ENCODE measurements at regions not wholly inside any gene's neighbourhood (a gene's known extent, or its start where the extent isn't known, plus 50 kb on each side); places are given as distances from the start of the nearest gene placed in this dataset.

DNA sequence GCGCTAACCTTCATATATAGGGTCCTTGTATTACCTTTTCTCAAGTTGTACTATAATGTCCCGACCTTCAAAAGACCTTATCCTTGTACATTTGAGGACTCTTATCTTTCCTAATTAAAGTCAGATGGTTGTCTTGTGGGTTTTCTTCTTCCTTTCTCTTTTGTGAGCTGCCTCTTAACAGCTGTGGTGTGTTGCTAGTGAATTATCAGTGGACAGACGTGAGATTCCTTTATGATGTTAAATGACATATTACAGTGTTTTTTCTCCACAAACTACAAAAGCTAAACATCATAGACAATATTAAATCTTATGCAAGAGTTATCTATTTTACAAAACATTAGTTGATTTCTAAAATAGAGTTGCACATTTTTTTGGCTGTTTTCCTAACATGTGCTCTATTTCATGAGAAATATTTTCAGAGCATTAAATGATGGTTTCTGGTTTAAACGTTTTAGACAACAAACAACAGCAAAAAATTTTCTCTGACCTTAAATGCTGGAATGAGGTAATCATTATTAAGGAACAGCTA, 272.2 kb upstream of the NPVF start:
- Mint-ChIP-seq H3K9me3 (no peaks in the 10 kb centered on the region), H3K4me3 (no peak overlapping the region), H3K27ac (no peak overlapping the region), H3K4me1 (ENCODE audit: unreplicated experiment) (peaks cover 10% of the 10 kb centered on the region), H3K36me3 (no peaks in the 10 kb centered on the region), H3K27me3 (peaks cover 8% of the 10 kb centered on the region)
- no peak for DNase-seq (ENCODE audit: extremely low spot score, unreplicated experiment)
- TF ChIP-seq CTCF (conservative IDR thresholded peaks at IDR 0.05): no peak

DNA sequence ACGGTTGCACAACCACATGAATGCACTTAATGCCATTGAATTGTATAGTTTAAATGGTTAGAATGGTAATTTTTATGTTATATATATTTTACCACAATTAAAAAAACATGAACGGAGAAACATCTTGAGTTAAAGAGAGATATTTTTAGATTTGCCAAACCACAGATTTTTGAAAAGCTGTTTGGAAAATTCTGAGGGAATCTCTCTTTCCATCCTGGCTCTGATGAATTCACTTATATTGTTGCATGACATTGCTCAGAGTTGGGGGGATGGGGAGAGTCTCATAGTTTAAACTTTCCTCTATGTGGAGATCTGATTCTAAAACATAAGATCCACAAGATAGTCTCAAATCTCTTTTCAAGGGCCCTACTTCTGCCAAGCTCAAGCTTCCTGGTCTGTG, 275.0 kb upstream of the NPVF start:
- H3K4me3 Mint-ChIP-seq: no peak overlapping the region
- H3K27ac Mint-ChIP-seq: no peak overlapping the region
- DNase-seq (ENCODE audit: extremely low spot score, unreplicated experiment): no peak
- no peaks in the 10 kb centered on the region for H3K36me3 Mint-ChIP-seq
- TF ChIP-seq CTCF (conservative IDR thresholded peaks at IDR 0.05): no peak
- peaks cover 8% of the 10 kb centered on the region for H3K27me3 Mint-ChIP-seq
- no peaks in the 10 kb centered on the region for H3K9me3 Mint-ChIP-seq
- no peaks in the 10 kb centered on the region for H3K4me1 Mint-ChIP-seq (ENCODE audit: unreplicated experiment)

DNA sequence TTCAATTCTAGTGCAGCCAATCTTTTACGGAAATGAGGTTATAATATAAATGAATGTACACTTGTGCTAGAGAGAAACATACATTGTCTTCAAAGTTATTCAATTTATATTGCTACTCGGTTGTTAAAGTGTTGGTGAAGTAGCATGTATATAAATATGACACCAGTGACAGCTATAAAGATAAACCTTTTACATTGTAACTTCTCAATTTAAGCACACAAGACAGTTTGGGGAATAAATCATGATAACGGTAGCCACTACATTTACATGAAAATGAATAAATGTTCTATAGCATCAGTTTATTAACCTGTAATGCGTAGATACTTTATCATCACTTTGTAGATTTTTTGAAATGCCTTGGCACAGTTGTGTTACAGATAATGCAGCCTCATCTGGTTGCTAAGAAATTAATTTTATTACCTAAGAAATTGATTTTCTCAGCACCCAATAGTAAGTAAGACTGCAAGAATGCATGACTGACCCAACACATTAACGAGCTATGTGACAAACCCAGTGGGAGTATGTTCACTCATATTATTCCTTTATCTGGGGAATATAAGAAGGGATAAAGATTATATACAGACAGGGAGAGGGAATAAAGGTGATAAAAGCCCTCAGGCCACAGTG, 283.9 kb upstream of the NPVF start:
- TF ChIP-seq CTCF (conservative IDR thresholded peaks at IDR 0.05): no peak
- H3K27ac Mint-ChIP-seq: no peak overlapping the region

GRCh38 chr7:25515633-25516275, 287.5 kb upstream of the NPVF start:
- no peak overlapping the region for H3K27ac Mint-ChIP-seq
- no peak for TF ChIP-seq CTCF (conservative IDR thresholded peaks at IDR 0.05)
- no peak for DNase-seq (ENCODE audit: extremely low spot score, unreplicated experiment)
- H3K9me3 Mint-ChIP-seq: peaks cover 4% of the 10 kb centered on the region
- peaks cover 4% of the 10 kb centered on the region for H3K4me1 Mint-ChIP-seq (ENCODE audit: unreplicated experiment)
- no peak overlapping the region for H3K4me3 Mint-ChIP-seq
- no peaks in the 10 kb centered on the region for H3K27me3 Mint-ChIP-seq
- H3K36me3 Mint-ChIP-seq: no peaks in the 10 kb centered on the region

More for the DNA sequence above, 283.9 kb upstream of the NPVF start:
- DNase-seq (ENCODE audit: extremely low spot score, unreplicated experiment): no peak
- H3K4me3 Mint-ChIP-seq: no peak overlapping the region
- peaks cover 4% of the 10 kb centered on the region for H3K9me3 Mint-ChIP-seq
- no peaks in the 10 kb centered on the region for H3K36me3 Mint-ChIP-seq
- no peaks in the 10 kb centered on the region for H3K27me3 Mint-ChIP-seq
- no peaks in the 10 kb centered on the region for H3K4me1 Mint-ChIP-seq (ENCODE audit: unreplicated experiment)

DNA sequence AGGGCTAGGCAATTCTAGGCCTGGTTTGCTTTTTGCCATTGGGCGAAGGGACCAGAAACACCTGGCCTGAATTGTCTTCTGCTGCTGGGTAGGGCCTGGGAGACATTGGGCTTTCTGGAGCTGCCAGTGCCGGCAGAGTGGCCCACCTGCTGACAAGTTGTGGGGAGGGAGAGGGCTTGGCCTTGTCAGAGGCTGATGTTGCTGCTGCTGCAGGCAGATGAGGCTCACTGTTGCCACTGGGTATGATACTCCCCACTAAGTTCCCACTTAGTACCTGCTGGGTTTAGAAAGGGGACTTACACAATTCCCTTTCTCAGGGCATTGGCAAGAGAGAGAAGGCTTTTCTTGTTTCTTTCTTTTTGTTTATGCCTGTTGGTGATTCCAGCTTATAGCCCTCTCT, 289.6 kb upstream of the NPVF start:
- no peak for DNase-seq (ENCODE audit: extremely low spot score, unreplicated experiment)
- Mint-ChIP-seq H3K36me3 (no peaks in the 10 kb centered on the region), H3K4me3 (no peak overlapping the region), H3K4me1 (ENCODE audit: unreplicated experiment) (peaks cover 4% of the 10 kb centered on the region), H3K27ac (no peak overlapping the region), H3K27me3 (no peaks in the 10 kb centered on the region), H3K9me3 (peaks cover 4% of the 10 kb centered on the region)
- TF ChIP-seq CTCF (conservative IDR thresholded peaks at IDR 0.05): no peak
